ENCODE measurements at regions not wholly inside any gene's neighbourhood (a gene's known extent, or its start where the extent isn't known, plus 50 kb on each side); places are given as distances from the start of the nearest gene placed in this dataset.

GRCh38 chr5:56479696-56480077, 246.6 kb upstream of the ANKRD55 start:
- Mint-ChIP-seq H3K4me1 (peaks cover 62% of the 10 kb centered on the region), H3K4me3 (peak overlapping the region; percentile 54 to 80), H3K9me3 (no peaks in the 10 kb centered on the region), H3K27ac (peak overlapping the region in 3 of 7 donors; percentile 13 to 95 (median 90)), H3K27me3 (ENCODE audit: low read depth in 3 of 3) (peaks cover 0 to 4% (median 0%) of the 10 kb centered on the region in 3 donors), H3K36me3 (peaks cover 0 to 3% of the 10 kb centered on the region in 2 donors)
- no peak overlapping the region for H3K9ac ChIP-seq (ENCODE audit: insufficient read depth, low read length, poor library complexity, severe bottlenecking)
- H3K27ac ChIP-seq (ENCODE audit: low read depth in 1 of 2, low read length in 2 of 2): peak overlapping the region in 1 of 2 donors; percentile 92
- no peak for DNase-seq
- no peaks in the 10 kb centered on the region for H4K20me1 ChIP-seq (ENCODE audit: insufficient read depth, low read length)
- no peaks in the 10 kb centered on the region for H3K36me3 ChIP-seq (replicated peaks in 1 of 2; ENCODE audit: control insufficient read depth in 1 of 2, insufficient read depth in 2 of 2, low read length in 2 of 2)
- 81% methylated on average over 9 of the region's 9 CpGs for WGBS (ENCODE audit: insufficient coverage)
- peaks cover 45 to 60% of the 10 kb centered on the region in 2 donors for H3K4me1 ChIP-seq (ENCODE audit: control insufficient read depth in 1 of 2, insufficient read depth in 2 of 2, low read length in 2 of 2)
- no peak overlapping the region for H3K4me3 ChIP-seq (replicated peaks in 1 of 3; ENCODE audit: low read depth in 2 of 3, low read length in 3 of 3)
- no peak for TF ChIP-seq CTCF (IDR thresholded peaks at IDR 0.05)
- H2AFZ ChIP-seq (ENCODE audit: insufficient read depth, low read depth, low read length, poor library complexity, severe bottlenecking): no peak overlapping the region
- intact Hi-C loops (cut with micrococcal nuclease): loop anchor here in 1 of 2 donors (5.0 kb wide), 1 partner anchor 67 kb away; no protein-coding TSS in a partner anchor
- H3K9me3 ChIP-seq (replicated peaks in 1 of 2; ENCODE audit: control insufficient read depth in 1 of 2, insufficient read depth in 1 of 2, low read length in 2 of 2): no peaks in the 10 kb centered on the region
- H3K27me3 ChIP-seq (ENCODE audit: control insufficient read depth in 2 of 2, insufficient read depth in 2 of 2, low read length in 2 of 2): no peaks in the 10 kb centered on the region
- no peaks in the 10 kb centered on the region for H3K79me2 ChIP-seq (ENCODE audit: insufficient read depth, low read length)
- no peak overlapping the region for H3K4me2 ChIP-seq (replicated peaks; ENCODE audit: extremely low read depth, low read length, poor library complexity, severe bottlenecking)

GRCh38 chr5:56479126-56479525, 246.0 kb upstream of the ANKRD55 start:
- Histone ChIP-seq H4K20me1 (ENCODE audit: insufficient read depth, low read length) (no peaks in the 10 kb centered on the region), H2AFZ (ENCODE audit: insufficient read depth, low read depth, low read length, poor library complexity, severe bottlenecking) (no peak overlapping the region), H3K79me2 (ENCODE audit: insufficient read depth, low read length) (no peaks in the 10 kb centered on the region), H3K4me3 (replicated peaks in 1 of 3; ENCODE audit: low read depth in 2 of 3, low read length in 3 of 3) (no peak overlapping the region), H3K9ac (ENCODE audit: insufficient read depth, low read length, poor library complexity, severe bottlenecking) (no peak overlapping the region), H3K36me3 (replicated peaks in 1 of 2; ENCODE audit: control insufficient read depth in 1 of 2, insufficient read depth in 2 of 2, low read length in 2 of 2) (no peaks in the 10 kb centered on the region), H3K27me3 (ENCODE audit: control insufficient read depth in 2 of 2, insufficient read depth in 2 of 2, low read length in 2 of 2) (no peaks in the 10 kb centered on the region), H3K27ac (ENCODE audit: low read depth in 1 of 2, low read length in 2 of 2) (no peak overlapping the region), H3K4me2 (replicated peaks; ENCODE audit: extremely low read depth, low read length, poor library complexity, severe bottlenecking) (peak overlapping the region; percentile 4), H3K9me3 (replicated peaks in 1 of 2; ENCODE audit: control insufficient read depth in 1 of 2, insufficient read depth in 1 of 2, low read length in 2 of 2) (no peaks in the 10 kb centered on the region), H3K4me1 (ENCODE audit: control insufficient read depth in 1 of 2, insufficient read depth in 2 of 2, low read length in 2 of 2) (peaks cover 45 to 60% of the 10 kb centered on the region in 2 donors)
- WGBS (ENCODE audit: insufficient coverage): no CpG with 5 or more reads among the region's 3 CpGs
- TF ChIP-seq CTCF (IDR thresholded peaks at IDR 0.05): no peak
- Mint-ChIP-seq H3K36me3 (peaks cover 0 to 3% of the 10 kb centered on the region in 2 donors), H3K27me3 (ENCODE audit: low read depth in 3 of 3) (peaks cover 0 to 3% (median 0%) of the 10 kb centered on the region in 3 donors), H3K4me3 (no peak overlapping the region), H3K9me3 (no peaks in the 10 kb centered on the region), H3K4me1 (peaks cover 59% of the 10 kb centered on the region), H3K27ac (peak overlapping the region in 4 of 7 donors; percentile 10 to 66 (median 44))
- intact Hi-C loops (cut with micrococcal nuclease): no loop called here
- peak in 1 of 3 donors; percentile 6 for DNase-seq
